A204.1 (cell line): ENCODE measurements at regions not wholly inside any gene's neighbourhood (a gene's known extent, or its start where the extent isn't known, plus 50 kb on each side); places are given as distances from the start of the nearest gene placed in this dataset.

Experiments
- FAIRE-seq: peaks from 2 replicates; lab custom pipeline; 2012; peaks lifted over from hg19 to GRCh38; lab: Jason Lieb, UNC

- FAIRE-seq = no peak
Measured at GRCh38 chr7:10122551-10123100, 851.0 kb upstream of the PHF14 start.

GRCh38 chr7:10128748-10129147 is 844.9 kb upstream of the PHF14 start:
- no peak for FAIRE-seq

- FAIRE-seq = no peak
Measured at GRCh38 chr7:10138087-10138854, 835.4 kb upstream of the PHF14 start.

- FAIRE-seq = no peak
Measured at GRCh38 chr7:10146271-10146670, 827.4 kb upstream of the PHF14 start.

GRCh38 chr7:10156972-10157371 is 816.7 kb upstream of the PHF14 start:
- FAIRE-seq = no peak

- FAIRE-seq = no peak
Measured at GRCh38 chr7:10181996-10182395, 791.7 kb upstream of the PHF14 start.

- FAIRE-seq = no peak
Measured at GRCh38 chr7:10192074-10192473, 781.6 kb upstream of the PHF14 start.

GRCh38 chr7:10205696-10206095 is 768.0 kb upstream of the PHF14 start:
- no peak for FAIRE-seq

GRCh38 chr7:10210000-10210399 is 763.7 kb upstream of the PHF14 start:
- no peak for FAIRE-seq

- FAIRE-seq = no peak
Measured at GRCh38 chr7:10211016-10211415, 762.7 kb upstream of the PHF14 start.

GRCh38 chr7:10211861-10212260 is 761.8 kb upstream of the PHF14 start:
- FAIRE-seq = no peak

- no peak for FAIRE-seq
Measured at GRCh38 chr7:10212649-10213048, 761.0 kb upstream of the PHF14 start.

GRCh38 chr7:10216462-10216861 is 757.2 kb upstream of the PHF14 start:
- no peak for FAIRE-seq

- FAIRE-seq = no peak
Measured at GRCh38 chr7:10221084-10221483, 752.6 kb upstream of the PHF14 start.

- FAIRE-seq = no peak
Measured at GRCh38 chr7:10222976-10223375, 750.7 kb upstream of the PHF14 start.

- FAIRE-seq = no peak
Measured at GRCh38 chr7:10225275-10225674, 748.4 kb upstream of the PHF14 start.

GRCh38 chr7:10237306-10237705 is 736.4 kb upstream of the PHF14 start:
- no peak for FAIRE-seq

GRCh38 chr7:10238641-10239040 is 735.0 kb upstream of the PHF14 start:
- no peak for FAIRE-seq

- no peak for FAIRE-seq
Measured at GRCh38 chr7:10239695-10240345, 733.9 kb upstream of the PHF14 start.

- no peak for FAIRE-seq
Measured at GRCh38 chr7:10245406-10245805, 728.3 kb upstream of the PHF14 start.

- no peak for FAIRE-seq
Measured at GRCh38 chr7:10257438-10257837, 716.2 kb upstream of the PHF14 start.

GRCh38 chr7:10266976-10267375 is 706.7 kb upstream of the PHF14 start:
- no peak for FAIRE-seq

- FAIRE-seq = no peak
Measured at GRCh38 chr7:10268034-10268433, 705.6 kb upstream of the PHF14 start.

GRCh38 chr7:10282909-10283308 is 690.8 kb upstream of the PHF14 start:
- no peak for FAIRE-seq
